Activated T-cell treated with anti-CD3 and anti-CD28 coated beads for 24 hours (primary cell): ENCODE measurements at regions not wholly inside any gene's neighbourhood (a gene's known extent, or its start where the extent isn't known, plus 50 kb on each side); places are given as distances from the start of the nearest gene placed in this dataset.
"Not testable (repeated sequence)": the region's sequence is repeated elsewhere in the genome, so short reads cannot be mapped to it uniquely, and the experiment has no call there.

ENCODE experiments used
- DNase-seq: peaks from one replicate; pipeline ENCODE4 v3.0.0-alpha.2; 2020; ENCODE audit warnings: low read depth

DNA sequence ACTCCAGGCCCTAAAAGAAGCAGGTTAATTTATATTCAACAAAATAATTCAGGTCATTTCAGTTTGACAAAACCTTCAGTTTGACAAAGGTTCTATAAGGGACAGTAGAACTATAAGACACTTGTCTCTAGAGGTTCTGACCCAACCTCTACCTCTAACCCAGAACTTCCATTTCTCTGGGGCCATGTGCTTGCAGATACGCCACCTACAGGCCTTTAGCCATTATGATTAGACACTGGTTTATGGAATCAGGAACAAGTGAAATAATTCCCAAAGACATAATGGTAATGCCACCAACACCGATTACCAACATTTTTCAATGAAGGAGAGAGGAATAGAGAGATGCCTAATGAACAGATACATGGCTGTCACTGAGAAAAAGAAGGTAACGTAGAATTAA, 733.9 kb downstream of the PRELID2 start:
- no peak for DNase-seq

DNA sequence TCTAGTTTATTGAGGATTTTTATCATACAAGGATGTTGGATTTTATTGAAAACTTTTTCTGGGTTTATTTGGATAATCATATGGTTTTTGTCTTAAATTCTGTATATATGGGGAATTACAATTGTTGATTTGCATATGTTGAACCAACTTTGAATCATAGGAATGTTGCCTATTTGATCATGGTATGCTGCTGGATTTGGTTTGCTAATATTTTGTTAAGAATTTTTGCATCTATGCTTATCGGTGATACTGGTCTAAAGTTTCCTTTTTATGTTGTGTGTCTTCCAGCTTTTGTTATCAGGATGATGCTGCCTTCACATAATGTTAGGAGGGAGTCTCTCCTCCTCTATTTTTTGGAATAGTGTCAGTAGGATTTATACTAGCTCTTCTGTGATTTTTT, 745.0 kb downstream of the PRELID2 start:
- DNase-seq, result no peak

DNA sequence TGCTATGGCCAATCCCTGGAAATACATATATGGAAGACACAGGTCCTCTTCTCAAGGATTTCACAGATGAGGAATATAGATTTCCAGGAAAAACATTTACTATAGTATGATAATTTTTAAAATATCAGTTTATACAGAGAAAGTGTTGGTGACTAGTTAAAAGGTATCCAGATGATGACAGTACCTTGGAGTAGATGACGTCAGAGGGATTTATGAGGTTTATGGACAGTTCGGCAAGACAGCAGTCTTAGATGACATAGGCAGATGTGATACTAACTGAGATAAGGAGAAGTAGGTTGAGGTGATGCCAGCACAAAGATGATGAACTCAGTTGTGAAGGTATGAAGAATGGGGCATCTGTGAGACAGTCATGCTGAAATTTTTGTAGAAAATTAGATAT, 750.3 kb downstream of the PRELID2 start:
- no peak for DNase-seq

DNA sequence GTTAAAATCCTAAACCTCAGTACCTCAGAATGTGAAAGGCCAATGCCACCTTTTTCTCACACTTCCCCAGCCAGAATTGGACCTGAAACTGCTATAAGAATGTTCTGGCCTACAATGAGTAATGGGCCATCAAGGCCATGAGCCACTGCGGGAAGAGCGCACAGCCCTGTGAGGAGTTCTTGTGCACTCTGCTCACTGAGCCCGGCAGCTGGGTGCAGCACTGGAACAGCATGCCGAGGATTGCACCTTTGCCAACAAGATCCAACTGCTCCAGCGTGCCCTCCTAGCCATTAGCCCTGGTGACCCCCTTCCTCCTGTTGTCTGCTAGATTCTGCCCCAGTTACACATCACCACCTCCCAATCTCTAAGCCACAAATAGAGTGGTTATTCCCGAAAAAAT, 758.1 kb downstream of the PRELID2 start:
- no peak for DNase-seq

DNA sequence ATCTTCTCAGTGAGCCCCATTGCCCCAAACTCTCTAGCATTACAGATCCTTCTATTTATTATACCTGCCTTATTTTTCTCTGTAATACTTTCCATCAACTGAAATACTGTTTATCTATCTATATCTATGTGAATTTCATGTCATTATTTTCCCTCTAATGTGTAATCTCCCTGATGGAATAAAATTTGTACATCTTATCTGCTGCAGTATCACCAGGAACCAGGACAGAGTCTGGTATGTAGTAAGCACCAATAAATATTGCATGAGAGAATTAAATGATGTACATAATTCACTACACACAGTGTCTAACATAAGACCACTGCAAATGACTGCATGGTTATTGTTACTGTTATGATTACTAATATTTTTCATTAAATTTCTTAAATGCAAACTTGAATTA, 759.1 kb downstream of the PRELID2 start:
- no peak for DNase-seq

DNA sequence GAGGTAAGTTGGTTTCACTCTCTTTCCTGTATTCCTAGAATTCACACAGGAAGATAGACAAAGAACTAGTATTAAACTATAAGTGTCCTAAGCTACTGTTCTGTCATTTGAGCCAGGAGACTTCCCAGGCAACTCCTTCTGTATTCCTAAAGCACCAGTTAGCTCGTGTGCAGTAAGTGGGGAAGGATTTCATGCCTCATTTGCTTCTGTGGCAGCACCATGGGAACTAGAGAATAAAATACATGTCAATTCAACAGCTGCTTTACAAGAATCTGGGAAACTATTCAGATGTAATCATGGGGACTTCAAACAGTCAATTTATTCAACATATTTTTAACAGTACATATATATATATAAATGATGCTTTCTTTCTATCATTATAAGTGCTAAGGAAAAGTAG, 762.3 kb downstream of the PRELID2 start:
- DNase-seq, result no peak

DNA sequence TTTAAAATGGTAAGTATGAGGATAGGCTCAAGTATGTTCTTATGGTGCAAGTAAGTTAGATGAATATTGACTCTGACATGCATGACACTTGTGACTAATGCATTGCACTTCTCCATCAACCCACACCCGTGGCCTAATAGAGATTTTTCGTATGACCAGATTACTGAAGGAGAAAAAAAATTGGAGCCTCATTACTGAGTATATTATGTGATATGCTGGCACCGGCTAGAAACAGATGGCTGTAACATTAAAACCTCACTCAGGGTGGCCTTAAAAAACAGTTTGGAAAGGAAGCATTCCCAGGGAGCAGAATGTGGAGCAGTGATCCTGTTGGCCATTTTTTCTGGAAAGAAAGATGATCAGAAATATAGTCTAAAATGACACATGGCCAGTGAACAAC, 766.4 kb downstream of the PRELID2 start:
- DNase-seq, result no peak

DNA sequence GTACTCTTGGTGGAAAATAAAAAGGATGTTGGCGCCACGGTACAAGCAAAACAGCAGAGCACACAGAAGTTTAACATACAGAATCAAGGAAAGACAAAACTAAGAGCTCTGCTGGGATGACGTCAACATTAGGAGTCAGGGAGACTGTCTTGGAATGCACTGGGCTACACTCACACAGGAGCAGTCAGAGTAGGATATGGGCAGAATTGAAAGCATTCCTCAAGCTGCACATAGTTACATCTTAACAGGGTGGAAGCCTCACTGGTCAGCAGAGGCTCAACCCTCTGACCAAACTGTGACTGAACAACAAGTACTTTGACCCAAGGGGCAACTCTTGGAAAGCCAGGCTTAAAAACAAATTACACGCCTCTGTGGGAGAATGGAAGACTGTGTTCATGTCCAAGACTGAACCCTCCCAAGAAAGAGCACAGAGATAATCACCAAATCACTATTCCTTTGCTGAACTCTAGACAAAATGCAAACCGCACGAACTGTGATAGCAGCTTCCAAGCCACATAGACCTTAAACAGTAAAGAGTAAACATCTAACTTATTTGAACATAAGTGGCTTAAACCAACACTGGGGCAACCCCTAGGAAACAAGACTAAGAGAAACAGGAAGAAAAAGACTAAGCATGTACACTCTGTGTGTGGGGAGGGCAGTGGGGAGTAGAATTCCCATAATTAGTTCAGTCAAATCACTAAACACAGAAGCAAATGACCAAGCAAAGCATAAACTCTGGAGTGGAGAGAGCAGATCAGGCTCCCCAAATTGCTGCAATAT, 772.7 kb downstream of the PRELID2 start:
- no peak for DNase-seq

DNA sequence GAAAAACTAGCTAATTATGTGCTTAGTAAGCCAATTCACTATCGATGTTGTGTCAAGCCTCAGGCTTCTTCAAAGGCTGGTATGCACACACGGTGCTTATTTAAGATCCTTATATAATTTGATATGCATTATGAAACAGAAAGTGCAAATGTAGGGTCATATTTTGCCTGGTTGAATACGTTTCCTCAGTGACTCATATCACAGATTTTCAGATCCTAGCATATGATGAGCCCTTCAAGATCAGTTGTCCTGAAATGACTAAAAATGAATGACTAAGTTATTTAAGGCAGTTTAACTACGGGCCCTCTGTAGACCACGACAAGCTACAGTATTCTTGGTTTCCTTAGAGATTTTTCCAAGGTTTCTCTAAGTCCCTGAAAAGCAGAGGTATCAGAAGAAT, 778.3 kb downstream of the PRELID2 start:
- DNase-seq, result no peak

DNA sequence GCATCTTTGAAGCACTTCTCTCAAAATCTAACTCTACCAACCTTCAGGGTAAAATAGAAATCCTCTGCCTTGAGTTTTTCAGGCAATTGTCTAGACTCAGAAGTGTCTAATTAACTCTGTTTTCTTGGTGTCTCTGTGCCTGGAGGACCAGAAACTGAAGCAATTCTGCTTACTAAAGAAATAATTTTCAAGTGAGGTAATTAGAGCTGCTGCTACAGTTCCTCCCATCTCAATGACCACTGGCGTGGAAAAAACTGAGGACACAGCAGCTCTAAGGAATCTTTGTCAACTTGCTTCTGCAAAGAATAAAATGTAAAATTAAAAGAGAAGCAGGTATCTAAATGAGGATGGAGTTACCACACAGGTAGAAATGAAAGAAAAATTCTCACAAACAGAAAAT, 785.0 kb downstream of the PRELID2 start:
- DNase-seq, result no peak

DNA sequence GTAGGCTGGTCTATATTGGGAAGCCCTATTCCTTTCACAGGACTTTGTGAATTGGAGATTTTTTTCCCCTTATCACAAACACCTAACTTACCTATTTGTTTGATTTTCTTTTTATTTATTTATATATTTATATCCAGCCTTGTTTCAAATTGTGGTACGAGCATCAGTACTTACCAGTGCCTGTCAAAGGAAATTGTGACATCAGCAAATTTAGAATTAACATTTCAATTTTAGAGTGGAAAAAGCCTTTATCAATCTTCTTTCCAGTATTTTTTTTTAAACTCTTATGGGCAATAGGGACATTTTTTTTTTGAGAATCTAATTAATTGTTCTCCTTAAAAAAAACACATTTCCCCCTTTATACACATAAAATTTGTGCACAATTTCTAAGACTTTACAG, 790.2 kb downstream of the PRELID2 start:
- DNase-seq, result no peak

DNA sequence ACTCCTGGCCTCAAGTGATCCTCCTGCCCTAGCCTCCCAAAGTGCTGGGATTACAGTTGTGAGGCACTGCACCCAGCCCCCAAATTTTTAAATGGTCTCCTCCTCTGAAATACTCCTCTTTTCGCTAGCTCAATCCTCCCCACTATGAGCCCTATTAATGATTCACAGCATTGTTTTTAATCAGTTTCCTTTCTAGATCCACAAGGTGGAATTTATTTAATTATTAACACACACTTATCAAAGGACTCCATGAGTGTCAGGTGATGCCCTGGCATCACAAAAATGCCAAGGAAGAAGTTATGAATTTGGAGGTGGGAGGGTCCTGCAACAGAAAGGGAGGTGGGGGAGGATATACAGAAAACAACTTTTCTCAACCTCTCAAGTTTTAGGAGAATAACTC, 806.5 kb downstream of the PRELID2 start:
- no peak for DNase-seq

DNA sequence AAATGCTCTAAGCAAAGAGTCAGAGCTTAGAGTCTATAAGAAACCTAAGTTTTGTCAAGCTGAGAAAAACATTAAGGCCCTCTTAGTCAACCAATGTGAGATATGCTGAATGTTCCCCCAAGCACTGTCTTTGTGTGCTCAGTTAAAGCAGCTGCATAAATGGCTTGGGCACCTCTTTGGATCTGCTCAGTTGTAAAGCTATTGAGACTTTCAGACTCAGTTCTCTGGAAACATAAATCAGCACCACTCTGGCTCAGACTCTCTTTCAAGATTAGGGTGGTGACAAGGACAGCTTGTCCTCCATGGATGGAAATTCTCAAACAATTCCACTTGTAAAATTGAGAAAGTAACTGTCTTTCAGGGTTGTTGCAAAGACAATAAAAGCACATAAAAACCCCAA, 807.9 kb downstream of the PRELID2 start:
- no peak for DNase-seq

DNA sequence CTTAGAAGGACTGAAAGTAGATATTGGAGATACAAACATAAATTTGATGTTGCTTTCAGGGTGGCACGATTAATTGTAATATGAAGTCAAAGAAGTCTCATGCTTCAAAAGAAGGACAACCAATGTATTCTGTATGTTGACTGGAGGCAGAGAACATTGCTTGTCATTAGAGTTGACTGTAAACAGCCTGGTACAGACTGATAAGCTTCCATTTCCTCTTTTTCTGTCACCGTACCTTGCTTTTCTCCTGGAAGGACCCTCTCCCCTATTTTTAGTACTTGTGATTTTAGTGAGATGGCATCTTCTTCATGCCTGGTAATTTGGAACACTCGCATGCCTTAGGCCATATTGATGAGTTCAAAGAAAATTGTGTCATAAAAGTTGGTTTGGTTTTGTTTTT, 809.4 kb downstream of the PRELID2 start:
- DNase-seq, result no peak

DNA sequence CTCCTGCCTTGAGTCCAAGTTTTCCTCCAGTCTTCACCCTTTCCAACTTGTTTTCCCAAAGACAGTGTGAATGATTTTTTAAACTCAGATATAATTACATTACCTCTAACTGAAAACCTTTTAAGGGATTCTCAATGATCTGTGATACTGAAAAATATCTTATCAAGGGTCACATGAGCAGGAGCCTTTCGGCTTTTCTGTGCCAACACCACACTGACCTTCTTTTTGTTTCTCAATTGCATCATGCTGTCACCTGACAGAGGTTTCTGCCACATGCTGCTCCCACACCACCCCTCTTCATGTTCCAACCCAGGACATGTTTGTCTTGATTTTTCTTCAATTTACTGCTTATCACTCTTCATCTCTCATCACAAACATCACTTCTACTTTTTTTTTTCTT, 820.0 kb downstream of the PRELID2 start:
- no peak for DNase-seq

DNA sequence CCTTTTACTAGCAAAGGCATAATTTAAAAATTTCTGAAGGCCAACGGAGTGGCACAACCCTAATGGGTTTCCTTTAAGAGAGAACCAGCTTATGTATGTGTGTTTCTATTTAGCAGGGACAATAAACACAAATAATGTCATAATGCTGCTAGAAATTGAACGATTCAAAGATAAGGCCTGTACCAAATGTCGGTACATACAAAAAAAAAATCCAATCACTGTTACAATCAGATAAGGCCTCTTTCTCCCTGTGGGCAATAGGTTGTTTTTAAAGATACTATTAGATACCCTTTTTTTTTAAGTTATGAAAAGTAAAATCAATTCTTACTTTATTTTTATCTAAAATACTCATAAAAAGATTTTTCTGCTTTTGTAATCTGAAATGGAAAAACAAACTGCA, 821.0 kb downstream of the PRELID2 start:
- DNase-seq, result no peak

DNA sequence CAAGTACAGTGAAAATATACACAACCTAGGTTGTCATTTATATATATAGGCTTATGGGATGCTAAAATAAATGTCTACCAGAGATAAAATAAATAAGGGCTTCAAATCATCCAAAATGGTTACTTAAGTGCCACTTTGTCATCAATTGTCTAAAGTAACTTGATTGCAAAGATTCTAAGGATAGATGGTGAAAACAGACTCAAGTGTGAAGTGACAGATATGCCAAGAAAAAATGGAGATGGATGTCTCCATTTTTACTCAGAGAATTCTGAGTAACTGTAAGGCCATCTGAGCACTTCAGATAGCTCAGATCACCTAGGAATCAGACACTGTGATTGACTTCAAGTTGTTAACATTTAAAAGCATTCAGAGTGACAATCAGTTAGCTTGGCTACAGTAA, 824.3 kb downstream of the PRELID2 start:
- DNase-seq, result no peak

DNA sequence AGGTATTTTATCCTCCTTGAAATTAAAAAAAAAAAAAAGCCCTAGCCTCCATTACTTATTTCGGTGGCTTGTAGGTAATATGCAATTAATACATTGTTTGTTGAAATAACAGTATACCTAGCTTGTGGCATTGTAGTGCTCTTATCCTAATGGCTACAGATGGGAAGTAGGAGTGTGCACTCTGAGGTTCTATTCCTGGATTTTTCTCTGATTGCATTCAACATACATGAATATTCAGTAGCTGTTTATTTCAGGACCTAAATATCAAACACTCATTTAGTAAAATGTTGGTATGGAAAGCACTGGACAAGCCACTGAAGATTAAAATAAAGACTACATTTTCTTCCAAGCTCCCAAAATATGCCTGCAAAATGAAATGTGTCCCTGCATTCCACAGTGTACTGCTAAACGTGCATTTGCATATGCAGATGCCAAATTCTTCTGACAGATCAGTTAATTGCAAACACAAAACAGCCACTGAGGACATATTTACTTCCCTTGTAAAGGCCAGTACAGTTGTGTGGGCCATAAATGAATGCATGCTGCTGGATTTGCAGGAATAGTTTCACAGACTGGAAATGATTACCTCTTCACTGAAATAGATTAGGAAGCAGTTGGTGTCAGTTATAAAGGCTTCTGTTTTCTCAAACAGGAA, 826.1 kb downstream of the PRELID2 start:
- DNase-seq, result no peak

DNA sequence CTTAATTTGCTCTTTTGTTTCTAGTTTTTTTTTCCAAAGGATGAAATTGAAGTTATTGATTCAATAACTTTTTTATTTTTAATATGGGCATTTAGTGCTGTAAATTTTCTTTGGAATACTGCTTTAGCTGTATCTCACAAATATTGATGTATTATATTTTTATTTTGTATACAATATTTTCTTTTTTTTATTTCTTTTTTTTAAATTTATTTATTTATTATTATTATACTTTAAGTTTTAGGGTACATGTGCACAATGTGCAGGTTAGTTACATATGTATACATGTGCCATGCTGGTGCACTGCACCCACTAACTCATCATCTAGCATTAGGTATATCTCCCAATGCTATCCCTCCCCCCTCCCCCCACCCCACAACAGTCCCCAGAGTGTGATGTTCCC, 823.7 kb downstream of the KCTD16 start:
- not testable (repeated sequence) for DNase-seq

DNA sequence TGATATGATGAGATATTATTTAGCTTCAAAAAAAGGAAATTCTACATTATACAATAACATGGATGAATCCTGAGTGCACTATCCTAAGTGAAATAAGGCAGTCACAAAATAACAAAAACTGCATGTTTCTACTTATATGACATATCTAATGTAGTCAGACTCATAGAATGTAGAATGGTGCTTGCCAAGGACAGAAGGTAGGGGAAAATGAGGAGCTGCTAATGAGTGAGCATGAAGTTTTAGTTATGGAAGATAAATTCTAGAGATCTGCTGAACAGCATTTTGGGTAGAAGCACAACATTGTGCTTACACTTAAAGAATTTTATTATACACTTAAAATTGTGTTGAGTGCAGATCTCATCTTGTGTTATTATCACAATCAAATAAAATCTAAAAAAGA, 812.4 kb downstream of the KCTD16 start:
- DNase-seq, result no peak

DNA sequence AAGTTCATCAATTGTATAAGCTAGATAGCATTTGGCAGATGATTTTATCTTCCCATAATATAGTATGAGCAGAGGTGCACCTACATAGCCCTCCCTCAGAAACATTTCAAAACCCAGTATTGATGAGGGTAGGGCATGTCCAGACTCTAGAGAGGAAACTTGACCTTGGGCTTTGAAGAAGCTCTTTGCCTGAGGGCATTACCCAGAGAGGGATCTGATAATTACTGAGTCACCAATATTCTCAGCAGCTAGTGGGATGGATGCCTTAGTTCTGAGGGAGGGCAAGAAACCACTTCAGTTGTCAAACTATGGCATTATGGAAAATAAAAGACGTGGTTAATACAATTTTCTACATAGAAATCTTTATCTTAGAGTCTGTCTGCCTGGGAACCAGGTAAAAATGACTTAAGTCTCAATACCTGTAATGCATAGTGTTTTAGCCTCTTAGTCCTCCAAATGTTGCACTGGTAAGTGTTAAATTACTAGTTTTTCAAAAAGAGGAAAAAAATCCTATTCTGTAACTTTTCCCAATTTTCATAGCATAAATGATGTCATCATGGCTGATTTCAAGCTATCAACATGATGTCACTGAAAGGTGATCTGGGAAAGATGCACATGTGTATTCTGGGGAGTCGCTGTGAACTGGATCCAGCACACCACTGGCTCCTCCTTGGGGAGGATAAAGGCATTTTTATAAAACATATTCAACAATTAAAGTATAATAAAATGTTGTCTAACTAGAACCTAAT, 809.0 kb downstream of the KCTD16 start:
- no peak for DNase-seq

DNA sequence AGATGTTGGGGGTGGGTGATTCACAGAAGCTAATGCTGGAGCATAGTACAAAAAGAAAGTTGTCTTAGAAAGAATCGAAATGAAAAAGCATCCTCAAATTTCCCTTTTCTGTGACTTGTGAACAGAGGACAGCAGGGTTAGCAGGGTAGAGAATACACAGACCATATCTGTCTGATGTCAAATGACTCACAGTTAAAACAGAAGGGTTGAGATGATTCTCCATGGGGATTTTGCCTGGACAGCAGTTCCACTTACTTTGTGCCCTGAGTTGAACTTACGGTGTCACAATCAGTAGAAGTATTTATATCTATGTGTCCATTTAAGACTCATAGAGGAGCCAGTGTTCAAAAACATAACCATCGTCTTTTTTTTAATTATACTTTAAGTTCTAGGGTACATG, 801.6 kb downstream of the KCTD16 start:
- no peak for DNase-seq

DNA sequence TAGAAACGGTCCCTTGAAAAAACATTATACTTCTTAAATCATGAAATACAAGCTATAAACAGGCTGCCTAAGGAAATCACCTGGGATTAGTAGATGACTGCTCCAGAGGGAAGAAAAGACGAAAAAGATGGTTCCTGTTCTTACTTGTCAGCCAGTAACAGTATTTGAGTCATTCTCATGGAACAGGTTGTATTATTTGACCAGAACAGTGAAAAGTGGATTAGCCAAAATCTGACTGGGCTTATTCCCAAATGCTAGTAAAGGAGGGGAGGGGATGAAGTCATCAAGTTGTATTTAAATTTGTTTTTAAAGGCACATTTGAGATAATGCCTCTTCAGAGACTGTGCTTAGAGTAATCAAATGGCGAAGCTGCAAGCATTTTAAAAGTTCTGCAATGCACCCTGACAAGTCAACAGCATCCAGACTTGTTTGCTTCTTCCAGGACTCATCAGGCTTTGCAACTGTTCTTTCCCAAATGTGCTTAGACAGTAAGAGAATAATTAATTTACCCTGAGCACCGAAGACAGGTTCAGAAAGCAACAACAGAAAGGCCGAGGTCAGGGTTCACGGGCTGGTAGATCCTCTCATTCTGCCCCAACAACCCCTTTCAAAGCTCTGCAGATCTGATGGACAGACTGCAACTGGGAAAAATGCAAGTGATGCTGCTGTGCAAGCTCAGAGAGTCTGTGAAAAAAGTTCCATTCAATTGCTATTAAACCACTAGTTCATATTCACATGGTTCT, 800.6 kb downstream of the KCTD16 start:
- no peak for DNase-seq
